ENCODE measurements at regions not wholly inside any gene's neighbourhood (a gene's known extent, or its start where the extent isn't known, plus 50 kb on each side); places are given as distances from the start of the nearest gene placed in this dataset.
"Not testable (repeated sequence)": the region's sequence is repeated elsewhere in the genome, so short reads cannot be mapped to it uniquely, and the experiment has no call there.

GRCh38 chr9:129443515-129444164 is 177.3 kb downstream of the C9orf50 start:
- H2AFZ ChIP-seq (ENCODE audit: low read length); H4K8ac ChIP-seq (ENCODE audit: extremely low read depth, insufficient read depth, low read length); H3K36me3 ChIP-seq (ENCODE audit: control insufficient read depth in 2 of 4, insufficient read depth in 4 of 4, low read length in 3 of 4); H3K9ac ChIP-seq (replicated peaks in 1 of 4; ENCODE audit: extremely low read depth in 1 of 4, low read depth in 3 of 4, low read length in 3 of 4); H2BK120ac ChIP-seq (replicated peaks; ENCODE audit: low read depth, low read length); POLR2A ChIA-PET (ENCODE audit: partially characterized antibody); H3K4me3 ChIP-seq (ENCODE audit: extremely low read depth in 1 of 4, insufficient read depth in 2 of 4, low read depth in 3 of 4, low read length in 4 of 4); H4K20me1 ChIP-seq (replicated peaks in 1 of 2; ENCODE audit: control insufficient read depth in 1 of 2, insufficient read depth in 2 of 2, low read length in 2 of 2); H4K91ac ChIP-seq (replicated peaks; ENCODE audit: insufficient read length, low read length); H3K27ac ChIP-seq (ENCODE audit: low read depth, low read length); H3K4ac ChIP-seq (replicated peaks; ENCODE audit: insufficient read length, low read depth, low read length); H2AK5ac ChIP-seq (ENCODE audit: low read depth, low read length); H3K23me2 ChIP-seq (ENCODE audit: low read depth, low read length); H2BK20ac ChIP-seq (ENCODE audit: low read length); H2BK12ac ChIP-seq (ENCODE audit: low read depth, low read length); H3K4me1 ChIP-seq (replicated peaks in 1 of 4; ENCODE audit: control insufficient read depth in 3 of 4, insufficient read depth in 4 of 4, low read length in 3 of 4); DNase-seq (ENCODE audit: low read depth in 1 of 2, low spot score in 2 of 2); H3K23ac ChIP-seq (ENCODE audit: insufficient read length); H3K4me2 ChIP-seq (ENCODE audit: insufficient read depth in 1 of 2, low read depth in 2 of 2, low read length in 2 of 2); H3K56ac ChIP-seq (replicated peaks; ENCODE audit: insufficient read length, low read depth, low read length); H2BK15ac ChIP-seq (ENCODE audit: low read length); H3K14ac ChIP-seq (ENCODE audit: insufficient read length); H3K79me2 ChIP-seq (ENCODE audit: control insufficient read depth in 1 of 2, insufficient read depth in 2 of 2, low read length in 2 of 2); H3K9me3 ChIP-seq (ENCODE audit: insufficient read depth in 2 of 2, low read depth in 1 of 2, low read length in 1 of 2); H2BK5ac ChIP-seq (ENCODE audit: low read depth, low read length); H3K79me1 ChIP-seq (ENCODE audit: low read depth, low read length); FAIRE-seq; H4K5ac ChIP-seq (ENCODE audit: insufficient read length, low read depth, low read length); H3K18ac ChIP-seq (ENCODE audit: extremely low read depth, low read length): not testable (repeated sequence)
- CTCF ChIA-PET (ENCODE audit: partially characterized antibody) = interaction anchor here (1.0 to 1.8 kb wide), 4 partner anchors 11 to 193 kb away, joined by 3 to 4 read pairs (median 4); no protein-coding TSS in a partner anchor
- peaks cover 9 to 31% (median 28%) of the 10 kb centered on the region in 4 experiments for H3K27me3 ChIP-seq (replicated peaks in 1 of 4; ENCODE audit: control insufficient read depth in 3 of 4, extremely low read depth in 1 of 4, insufficient read depth in 3 of 4, low read length in 3 of 4)
- WGBS, 2 experiments (ENCODE audit: extremely low coverage in 1 of 2, insufficient coverage in 1 of 2, insufficient read length in 1 of 2, insufficient replicate concordance in 2 of 2, low coverage in 1 of 2, low lambda C conversion rate in 2 of 2, missing lambda C conversion rate in 1 of 2) = 96% methylated on average over 7 of the region's 8 CpGs; no CpG with 5 or more reads in 1 of the 2 experiments
